ENCODE measurements at regions not wholly inside any gene's neighbourhood (a gene's known extent, or its start where the extent isn't known, plus 50 kb on each side); places are given as distances from the start of the nearest gene placed in this dataset.

GRCh38 chr2:65820454-65820853 lies 388.1 kb upstream of the SPRED2 start (continued):
- TF ChIP-seq, protein P1, sequence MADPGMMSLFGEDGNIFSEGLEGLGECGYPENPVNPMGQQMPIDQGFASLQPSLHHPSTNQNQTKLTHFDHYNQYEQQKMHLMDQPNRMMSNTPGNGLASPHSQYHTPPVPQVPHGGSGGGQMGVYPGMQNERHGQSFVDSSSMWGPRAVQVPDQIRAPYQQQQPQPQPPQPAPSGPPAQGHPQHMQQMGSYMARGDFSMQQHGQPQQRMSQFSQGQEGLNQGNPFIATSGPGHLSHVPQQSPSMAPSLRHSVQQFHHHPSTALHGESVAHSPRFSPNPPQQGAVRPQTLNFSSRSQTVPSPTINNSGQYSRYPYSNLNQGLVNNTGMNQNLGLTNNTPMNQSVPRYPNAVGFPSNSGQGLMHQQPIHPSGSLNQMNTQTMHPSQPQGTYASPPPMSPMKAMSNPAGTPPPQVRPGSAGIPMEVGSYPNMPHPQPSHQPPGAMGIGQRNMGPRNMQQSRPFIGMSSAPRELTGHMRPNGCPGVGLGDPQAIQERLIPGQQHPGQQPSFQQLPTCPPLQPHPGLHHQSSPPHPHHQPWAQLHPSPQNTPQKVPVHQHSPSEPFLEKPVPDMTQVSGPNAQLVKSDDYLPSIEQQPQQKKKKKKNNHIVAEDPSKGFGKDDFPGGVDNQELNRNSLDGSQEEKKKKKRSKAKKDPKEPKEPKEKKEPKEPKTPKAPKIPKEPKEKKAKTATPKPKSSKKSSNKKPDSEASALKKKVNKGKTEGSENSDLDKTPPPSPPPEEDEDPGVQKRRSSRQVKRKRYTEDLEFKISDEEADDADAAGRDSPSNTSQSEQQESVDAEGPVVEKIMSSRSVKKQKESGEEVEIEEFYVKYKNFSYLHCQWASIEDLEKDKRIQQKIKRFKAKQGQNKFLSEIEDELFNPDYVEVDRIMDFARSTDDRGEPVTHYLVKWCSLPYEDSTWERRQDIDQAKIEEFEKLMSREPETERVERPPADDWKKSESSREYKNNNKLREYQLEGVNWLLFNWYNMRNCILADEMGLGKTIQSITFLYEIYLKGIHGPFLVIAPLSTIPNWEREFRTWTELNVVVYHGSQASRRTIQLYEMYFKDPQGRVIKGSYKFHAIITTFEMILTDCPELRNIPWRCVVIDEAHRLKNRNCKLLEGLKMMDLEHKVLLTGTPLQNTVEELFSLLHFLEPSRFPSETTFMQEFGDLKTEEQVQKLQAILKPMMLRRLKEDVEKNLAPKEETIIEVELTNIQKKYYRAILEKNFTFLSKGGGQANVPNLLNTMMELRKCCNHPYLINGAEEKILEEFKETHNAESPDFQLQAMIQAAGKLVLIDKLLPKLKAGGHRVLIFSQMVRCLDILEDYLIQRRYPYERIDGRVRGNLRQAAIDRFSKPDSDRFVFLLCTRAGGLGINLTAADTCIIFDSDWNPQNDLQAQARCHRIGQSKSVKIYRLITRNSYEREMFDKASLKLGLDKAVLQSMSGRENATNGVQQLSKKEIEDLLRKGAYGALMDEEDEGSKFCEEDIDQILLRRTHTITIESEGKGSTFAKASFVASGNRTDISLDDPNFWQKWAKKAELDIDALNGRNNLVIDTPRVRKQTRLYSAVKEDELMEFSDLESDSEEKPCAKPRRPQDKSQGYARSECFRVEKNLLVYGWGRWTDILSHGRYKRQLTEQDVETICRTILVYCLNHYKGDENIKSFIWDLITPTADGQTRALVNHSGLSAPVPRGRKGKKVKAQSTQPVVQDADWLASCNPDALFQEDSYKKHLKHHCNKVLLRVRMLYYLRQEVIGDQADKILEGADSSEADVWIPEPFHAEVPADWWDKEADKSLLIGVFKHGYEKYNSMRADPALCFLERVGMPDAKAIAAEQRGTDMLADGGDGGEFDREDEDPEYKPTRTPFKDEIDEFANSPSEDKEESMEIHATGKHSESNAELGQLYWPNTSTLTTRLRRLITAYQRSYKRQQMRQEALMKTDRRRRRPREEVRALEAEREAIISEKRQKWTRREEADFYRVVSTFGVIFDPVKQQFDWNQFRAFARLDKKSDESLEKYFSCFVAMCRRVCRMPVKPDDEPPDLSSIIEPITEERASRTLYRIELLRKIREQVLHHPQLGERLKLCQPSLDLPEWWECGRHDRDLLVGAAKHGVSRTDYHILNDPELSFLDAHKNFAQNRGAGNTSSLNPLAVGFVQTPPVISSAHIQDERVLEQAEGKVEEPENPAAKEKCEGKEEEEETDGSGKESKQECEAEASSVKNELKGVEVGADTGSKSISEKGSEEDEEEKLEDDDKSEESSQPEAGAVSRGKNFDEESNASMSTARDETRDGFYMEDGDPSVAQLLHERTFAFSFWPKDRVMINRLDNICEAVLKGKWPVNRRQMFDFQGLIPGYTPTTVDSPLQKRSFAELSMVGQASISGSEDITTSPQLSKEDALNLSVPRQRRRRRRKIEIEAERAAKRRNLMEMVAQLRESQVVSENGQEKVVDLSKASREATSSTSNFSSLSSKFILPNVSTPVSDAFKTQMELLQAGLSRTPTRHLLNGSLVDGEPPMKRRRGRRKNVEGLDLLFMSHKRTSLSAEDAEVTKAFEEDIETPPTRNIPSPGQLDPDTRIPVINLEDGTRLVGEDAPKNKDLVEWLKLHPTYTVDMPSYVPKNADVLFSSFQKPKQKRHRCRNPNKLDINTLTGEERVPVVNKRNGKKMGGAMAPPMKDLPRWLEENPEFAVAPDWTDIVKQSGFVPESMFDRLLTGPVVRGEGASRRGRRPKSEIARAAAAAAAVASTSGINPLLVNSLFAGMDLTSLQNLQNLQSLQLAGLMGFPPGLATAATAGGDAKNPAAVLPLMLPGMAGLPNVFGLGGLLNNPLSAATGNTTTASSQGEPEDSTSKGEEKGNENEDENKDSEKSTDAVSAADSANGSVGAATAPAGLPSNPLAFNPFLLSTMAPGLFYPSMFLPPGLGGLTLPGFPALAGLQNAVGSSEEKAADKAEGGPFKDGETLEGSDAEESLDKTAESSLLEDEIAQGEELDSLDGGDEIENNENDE (IDR thresholded peaks at IDR 0.05; ENCODE audit: insufficient replicate concordance, low read length): no peak
- TF ChIP-seq RAD21 (IDR thresholded peaks at IDR 0.05 in 1 of 2, conservative IDR thresholded peaks at IDR 0.05 in 1 of 2; ENCODE audit: low read depth in 2 of 2, low read length in 2 of 2) (no peak), SRF (IDR thresholded peaks at IDR 0.05; ENCODE audit: low read depth, low read length) (no peak), MAX (IDR thresholded peaks at IDR 0.05) (no peak), CHD2 (IDR thresholded peaks at IDR 0.05; ENCODE audit: low read length) (no peak), RNF2 (IDR thresholded peaks at IDR 0.05; ENCODE audit: borderline replicate concordance, low read depth, low read length, missing control alignments, poor library complexity, severe bottlenecking) (no peak), BCL11A (IDR thresholded peaks at IDR 0.05; ENCODE audit: low read depth in 2 of 2, low read length in 2 of 2) (no peak), TBP (IDR thresholded peaks at IDR 0.05; ENCODE audit: low read depth, low read length) (no peak), RBBP5 (IDR thresholded peaks at IDR 0.05; ENCODE audit: borderline replicate concordance, low read depth, low read length) (no peak), POLR2A (IDR thresholded peaks at IDR 0.05; ENCODE audit: control extremely low read depth in 1 of 2, low read depth in 2 of 2, low read length in 2 of 2) (no peak), JUN (IDR thresholded peaks at IDR 0.05; ENCODE audit: low read depth, low read length) (no peak)
